HG03097 (cell line): ENCODE measurements at regions not wholly inside any gene's neighbourhood (a gene's known extent, or its start where the extent isn't known, plus 50 kb on each side); places are given as distances from the start of the nearest gene placed in this dataset.

Experiments
- ATAC-seq: cut with Tn5 transposase; IDR thresholded peaks from one replicate; pipeline ENCODE4 v1.9.1; 2021; ENCODE audit not compliant: unreplicated experiment, low FRiP score

- ATAC-seq = no peak
Observed at GRCh38 chr10:10318856-10319255, 698.8 kb upstream of the CELF2 start.

GRCh38 chr10:10320956-10321355 lies 696.7 kb upstream of the CELF2 start:
- ATAC-seq = no peak

GRCh38 chr10:10326116-10326515 lies 691.6 kb upstream of the CELF2 start:
- no peak for ATAC-seq

DNA sequence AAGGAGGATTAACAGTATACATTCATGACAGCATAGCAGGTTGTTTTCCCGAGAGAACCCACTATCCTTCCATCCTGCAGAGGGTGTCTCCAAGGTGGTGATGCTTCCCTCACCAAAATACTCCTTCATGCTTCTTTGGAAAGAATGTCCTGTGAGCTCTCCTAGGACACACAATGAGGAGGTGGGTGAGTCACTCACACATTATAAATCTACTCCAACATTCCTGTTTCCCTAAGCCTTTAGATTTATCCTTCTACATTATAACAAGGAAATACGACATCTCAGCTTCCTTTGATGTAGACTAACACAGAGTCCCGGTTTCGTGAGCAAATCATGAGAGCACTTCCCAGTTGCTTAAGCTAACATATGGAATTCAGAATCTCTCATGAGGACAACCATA lies 689.7 kb upstream of the CELF2 start:
- ATAC-seq = no peak

DNA sequence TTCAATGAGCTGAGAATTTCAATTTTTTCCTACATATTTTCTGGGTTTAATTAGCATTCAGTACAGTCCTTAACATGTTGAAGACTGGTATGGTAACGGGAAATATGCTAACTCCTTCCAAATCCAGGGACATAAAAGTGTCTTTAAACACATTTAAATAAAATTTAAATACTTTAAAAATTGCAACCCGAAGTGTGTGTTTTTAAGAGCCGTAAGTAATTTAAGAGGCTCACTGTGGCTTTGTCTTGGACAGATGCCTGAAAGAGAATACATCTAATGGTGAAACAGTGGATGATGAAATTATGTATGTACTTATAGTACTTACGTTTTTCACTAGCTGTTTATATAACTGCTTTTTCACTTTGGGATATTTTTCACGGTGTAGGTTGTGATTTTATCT lies 687.3 kb upstream of the CELF2 start:
- ATAC-seq = no peak

DNA sequence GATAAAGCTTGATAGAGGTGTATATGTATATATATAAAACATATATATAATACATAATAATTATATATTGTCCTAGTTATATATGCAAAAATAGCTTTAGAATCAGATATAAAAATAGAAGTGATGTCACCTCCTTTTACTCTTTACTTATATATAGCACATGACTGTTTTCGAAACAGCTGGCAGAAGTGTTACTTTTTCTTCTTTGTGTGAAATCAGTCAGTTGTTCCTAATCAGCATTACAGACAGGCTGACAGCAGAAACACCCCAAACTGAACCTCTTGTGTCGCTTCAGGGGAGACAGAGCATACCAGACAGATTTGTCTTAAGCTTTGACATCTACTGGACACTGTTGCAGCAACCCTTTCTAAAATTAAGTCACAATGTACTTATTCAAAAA lies 684.9 kb upstream of the CELF2 start:
- no peak for ATAC-seq

GRCh38 chr10:10333622-10334021 lies 684.0 kb upstream of the CELF2 start:
- ATAC-seq = no peak

DNA sequence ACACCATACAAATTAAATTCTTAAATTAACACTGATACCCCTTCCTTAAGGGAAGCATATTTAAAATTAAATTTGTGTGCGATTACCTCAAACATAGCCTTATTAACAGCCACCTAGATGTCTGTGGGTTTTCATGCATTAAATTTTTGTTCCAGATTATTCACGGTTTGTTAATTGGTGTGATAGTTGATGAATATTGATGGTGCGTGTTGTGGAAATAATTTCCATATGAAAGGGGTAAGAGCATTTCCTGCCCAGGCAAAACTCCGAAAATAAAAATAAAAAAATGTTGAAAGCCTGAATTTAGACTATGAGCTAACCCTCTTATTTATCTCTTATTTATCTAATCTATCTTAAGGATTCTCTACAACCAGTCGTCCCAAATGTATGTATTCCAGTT lies 679.3 kb upstream of the CELF2 start:
- no peak for ATAC-seq

GRCh38 chr10:10346390-10347150 lies 671.1 kb upstream of the CELF2 start:
- ATAC-seq = no peak

GRCh38 chr10:10350050-10350449 lies 667.6 kb upstream of the CELF2 start:
- no peak for ATAC-seq

- ATAC-seq = no peak
Observed at GRCh38 chr10:10351451-10351850, 666.2 kb upstream of the CELF2 start.

GRCh38 chr10:10353326-10353868 lies 664.3 kb upstream of the CELF2 start:
- no peak for ATAC-seq

GRCh38 chr10:10359263-10359662 lies 658.4 kb upstream of the CELF2 start:
- no peak for ATAC-seq

DNA sequence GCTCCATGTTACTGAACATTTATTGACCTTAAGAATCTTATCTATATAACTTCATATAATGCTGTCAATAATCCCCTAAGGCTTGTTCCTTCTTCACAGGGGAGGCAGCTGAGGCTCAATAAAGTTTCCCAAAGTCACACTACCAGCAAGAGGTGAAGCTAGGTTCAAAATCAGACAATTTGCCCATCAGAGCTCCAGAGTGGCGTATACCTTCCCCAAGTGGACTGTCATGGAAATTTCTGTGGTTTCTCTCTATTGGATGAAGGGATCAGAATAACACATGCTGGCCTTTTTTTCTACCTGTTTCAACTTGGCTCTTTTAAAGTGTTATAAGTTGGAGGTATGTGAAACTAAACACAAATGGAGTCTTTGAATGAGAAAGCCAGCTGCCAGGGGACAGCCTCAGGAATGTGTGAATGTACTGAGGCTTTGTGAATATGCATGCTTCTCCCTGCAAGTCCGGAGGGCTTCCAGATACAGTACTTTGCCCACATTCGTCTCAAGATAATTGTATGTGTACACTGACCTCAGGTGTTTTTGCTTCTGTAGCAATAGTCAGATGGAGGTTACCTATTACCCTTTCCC lies 656.3 kb upstream of the CELF2 start:
- ATAC-seq = no peak

GRCh38 chr10:10362800-10363199 lies 654.9 kb upstream of the CELF2 start:
- ATAC-seq = no peak

GRCh38 chr10:10363217-10363616 lies 654.5 kb upstream of the CELF2 start:
- ATAC-seq = no peak

DNA sequence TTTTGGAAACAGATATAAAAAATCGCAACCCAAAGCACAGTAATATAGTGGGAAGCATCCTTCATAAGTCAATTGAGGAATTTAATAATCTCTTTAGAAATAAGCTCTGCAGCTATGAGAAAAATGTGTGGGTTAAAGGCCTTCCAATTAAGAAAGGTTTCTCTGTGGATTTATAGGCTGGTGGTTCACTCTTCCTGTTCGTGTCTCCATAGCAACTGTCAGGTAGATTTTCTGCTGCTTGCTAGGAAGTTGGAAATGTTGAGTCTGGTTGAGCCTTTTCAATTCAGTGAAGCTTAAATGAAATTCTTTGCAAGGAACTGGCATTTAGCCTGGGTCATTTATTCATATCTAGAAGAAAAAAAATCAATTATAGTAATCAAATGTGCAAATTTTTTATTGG lies 652.8 kb upstream of the CELF2 start:
- ATAC-seq = no peak

DNA sequence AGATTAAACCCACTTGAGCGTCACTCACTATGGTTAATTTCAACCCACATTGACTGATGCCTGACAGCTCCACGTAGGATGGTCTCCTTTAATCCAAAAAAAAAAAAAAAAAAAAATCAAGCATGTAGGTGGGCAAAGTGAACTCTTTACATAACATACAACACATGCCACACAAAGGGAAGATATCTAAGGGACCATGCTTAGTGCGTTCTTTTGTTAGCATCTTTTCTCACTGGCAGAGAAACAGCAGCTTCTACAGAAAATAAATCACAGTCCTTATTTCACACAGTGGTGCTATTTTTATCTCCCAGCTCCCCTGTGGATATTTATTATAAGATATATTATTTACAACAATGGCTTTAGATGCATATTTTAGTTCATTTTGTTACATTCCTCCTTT lies 652.0 kb upstream of the CELF2 start:
- ATAC-seq = no peak

GRCh38 chr10:10366836-10367235 lies 650.8 kb upstream of the CELF2 start:
- no peak for ATAC-seq

DNA sequence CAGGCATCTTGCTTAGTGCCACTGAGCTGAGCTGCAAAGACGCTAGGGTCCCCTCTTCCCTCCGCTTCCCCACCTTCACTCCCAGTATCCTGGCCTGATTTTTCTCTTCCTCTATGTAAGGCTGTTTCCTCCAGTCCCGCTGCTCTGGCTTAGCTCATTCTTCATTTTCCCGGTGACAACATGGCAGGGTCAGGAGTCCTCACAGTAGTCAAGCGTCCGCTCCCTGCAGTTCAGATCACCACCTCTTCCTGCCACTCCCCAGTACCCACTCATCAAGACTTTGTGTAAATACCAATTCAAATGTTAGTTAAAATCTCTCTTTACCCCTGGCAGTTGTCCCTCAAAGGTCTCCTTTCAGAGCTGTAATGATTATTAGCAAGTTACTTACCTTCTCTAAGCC lies 650.4 kb upstream of the CELF2 start:
- no peak for ATAC-seq

GRCh38 chr10:10368951-10369576 lies 648.6 kb upstream of the CELF2 start:
- no peak for ATAC-seq

DNA sequence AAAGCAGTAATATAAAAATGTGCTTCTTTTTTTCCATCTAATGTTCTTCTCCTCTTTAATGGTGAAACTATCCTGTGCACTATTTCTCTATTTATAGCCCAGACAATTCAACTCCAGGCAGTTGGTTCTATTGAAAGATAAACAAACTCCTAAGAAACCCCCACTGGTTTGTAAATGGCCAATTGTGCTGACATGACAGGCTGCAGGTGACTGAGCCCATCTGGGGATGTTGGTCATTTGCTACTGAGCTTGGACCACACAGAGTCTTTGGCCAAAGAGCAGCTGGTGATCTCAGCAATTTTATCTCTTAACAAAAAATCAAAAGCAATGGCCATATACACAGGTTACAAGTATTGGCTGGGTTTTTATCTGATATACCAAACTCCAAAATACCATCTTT lies 631.8 kb upstream of the CELF2 start:
- ATAC-seq = no peak
